IPS DF 4.7 (cell line): ENCODE measurements at regions not wholly inside any gene's neighbourhood (a gene's known extent, or its start where the extent isn't known, plus 50 kb on each side); places are given as distances from the start of the nearest gene placed in this dataset.

Experiments used
- DNase-seq: peaks from one replicate; pipeline ENCODE4 v3.0.0-alpha.2; 2013; ENCODE audit warnings: low spot score; ENCODE audit errors: extremely low read depth

DNA sequence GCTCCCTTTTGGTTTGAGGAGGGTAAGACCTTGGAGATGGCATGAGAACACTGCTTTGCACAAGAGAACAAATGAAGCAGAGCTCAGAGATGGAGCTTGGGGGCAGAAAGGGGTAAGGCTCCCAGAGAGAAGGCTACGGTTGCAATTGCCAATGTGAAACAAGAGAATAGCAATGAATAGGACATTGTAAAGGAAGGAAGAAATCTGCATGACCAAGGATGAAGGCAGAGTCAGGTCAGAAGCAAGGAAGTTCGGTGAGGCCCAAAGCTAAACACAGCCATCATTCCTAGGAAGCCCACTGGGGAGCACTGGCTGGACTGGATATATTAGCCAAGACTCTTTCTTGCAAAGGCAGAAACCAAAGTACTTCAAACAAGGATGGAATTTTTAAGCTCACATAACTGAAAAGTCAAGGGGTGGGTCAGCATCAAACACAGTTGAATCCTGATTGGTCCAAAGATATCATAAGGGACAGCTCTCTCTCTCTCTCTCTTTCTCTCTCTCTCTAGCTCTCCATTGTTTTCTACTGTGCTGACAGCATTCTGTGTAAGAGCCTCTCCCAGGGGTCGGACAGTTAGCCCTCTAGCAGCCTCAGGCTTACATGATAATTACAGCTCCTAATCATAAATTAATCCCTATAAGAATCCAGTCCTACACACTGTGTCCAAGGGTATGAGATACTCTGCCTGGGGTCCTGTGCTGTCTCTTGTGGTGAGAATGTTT lies 484.3 kb downstream of the SOX6 start:
- DNase-seq: no peak

DNA sequence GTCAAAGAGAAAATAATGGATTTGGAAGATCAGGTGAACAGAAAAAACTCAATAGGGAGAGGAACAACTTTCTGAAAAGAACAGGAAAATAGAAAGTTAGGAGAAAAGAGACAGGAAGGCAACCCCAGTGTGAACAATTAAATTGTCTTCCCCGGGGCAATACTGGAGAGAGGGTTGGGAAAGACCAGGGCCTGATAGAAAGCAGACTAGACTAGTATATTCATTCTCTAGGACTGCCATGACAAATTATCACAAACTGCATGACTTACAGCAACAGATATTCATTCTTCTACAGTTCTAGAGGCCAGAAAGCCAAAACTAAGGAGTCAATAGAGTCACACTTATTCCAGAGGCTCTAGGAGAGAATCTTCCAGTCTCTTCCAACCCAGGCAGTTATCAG lies 482.8 kb downstream of the SOX6 start:
- no peak for DNase-seq

DNA sequence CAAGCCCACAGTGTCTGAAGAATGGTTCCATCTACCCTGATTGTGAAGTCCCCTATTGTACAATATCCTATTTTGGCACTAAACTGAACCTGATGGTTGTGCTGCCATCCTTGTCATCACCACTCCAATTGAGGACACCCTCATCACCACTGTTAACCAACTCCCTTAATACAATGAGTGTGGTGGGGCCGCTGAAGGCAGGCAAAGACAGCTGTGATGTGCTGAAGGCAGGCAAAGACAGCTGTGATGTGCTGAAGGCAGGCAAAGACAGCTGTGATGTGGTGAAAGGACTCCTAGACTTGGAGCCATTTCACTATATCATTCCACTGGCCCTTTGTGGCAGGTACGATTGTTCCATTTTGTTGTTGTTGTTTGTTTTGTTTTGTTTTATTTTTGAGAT lies 481.6 kb downstream of the SOX6 start:
- no peak for DNase-seq

DNA sequence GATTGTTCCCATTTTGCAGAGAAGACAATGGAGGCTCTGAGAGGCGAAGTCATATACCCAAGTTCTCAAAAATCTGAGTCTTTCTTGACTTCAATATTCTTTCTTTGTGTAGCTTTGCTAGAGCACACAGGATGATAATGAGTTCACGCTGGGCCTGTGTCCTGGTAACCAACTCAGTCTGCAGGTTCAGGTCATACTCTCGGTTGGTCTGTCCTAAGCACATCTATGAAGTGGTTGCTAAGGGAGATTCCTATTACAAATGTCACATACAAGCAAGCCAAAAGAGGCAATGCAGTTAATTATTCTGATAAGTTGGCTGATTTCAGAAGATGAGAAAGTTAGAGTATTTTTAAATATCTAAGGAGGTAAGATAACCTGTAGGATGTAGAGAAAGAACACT lies 481.0 kb downstream of the SOX6 start:
- no peak for DNase-seq

DNA sequence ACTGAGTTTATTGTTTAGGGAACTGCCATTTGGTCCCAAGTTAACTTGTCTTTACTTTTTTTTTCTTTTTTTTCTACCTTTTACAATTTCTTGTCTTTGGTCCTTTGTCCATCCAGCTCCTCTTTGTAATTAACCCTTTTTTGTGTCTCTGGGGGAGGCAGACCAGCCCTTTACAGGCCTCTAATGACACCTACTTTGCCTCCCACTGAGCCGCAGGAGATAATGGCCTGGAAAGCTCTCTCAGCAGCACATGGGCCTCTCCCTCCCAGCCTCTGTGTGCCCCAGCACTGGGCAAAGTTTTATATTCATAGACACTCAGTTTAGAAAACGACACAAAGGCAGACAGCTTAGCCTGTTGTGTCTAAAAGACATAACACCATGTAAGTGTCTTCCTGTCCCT lies 480.4 kb downstream of the SOX6 start:
- no peak for DNase-seq

DNA sequence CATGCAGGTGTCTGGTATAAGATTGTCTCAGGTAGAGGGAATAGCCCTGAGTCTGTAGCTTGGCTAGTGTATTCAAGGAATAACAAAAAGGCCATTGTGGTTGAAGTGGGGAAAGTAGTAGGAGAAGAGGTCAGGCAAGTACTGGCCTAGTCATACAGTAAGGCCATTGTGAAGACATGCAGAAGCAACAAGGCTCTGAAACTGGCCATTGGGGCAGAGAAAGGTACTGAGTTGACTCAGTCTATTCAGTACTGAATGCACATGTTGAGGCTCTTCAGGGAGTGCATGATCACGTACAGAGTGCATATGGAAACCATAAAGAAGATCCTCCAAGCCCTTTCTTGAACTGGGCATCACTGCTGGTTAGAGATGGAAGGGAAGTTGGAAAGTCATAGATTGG lies 477.6 kb downstream of the SOX6 start:
- DNase-seq: no peak

DNA sequence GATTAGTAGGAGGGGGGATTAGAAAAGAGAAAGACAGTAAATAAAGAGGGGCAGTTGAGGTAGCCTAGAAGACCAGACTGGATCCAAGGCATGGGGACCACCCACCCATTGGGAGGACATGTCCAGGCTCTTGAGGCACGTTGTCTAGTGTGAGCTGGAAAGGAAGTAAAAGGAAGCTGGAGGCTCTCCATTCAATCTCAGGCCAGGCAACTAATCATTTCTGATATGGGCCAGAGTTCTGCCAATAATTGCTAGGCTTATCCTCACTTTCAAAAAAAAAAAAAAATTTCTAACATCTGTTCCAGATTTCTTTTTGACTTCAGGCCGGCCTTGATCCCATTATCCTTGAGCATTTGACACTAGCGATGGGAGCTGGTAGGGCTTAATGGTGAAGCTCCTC lies 476.1 kb downstream of the SOX6 start:
- DNase-seq: no peak

DNA sequence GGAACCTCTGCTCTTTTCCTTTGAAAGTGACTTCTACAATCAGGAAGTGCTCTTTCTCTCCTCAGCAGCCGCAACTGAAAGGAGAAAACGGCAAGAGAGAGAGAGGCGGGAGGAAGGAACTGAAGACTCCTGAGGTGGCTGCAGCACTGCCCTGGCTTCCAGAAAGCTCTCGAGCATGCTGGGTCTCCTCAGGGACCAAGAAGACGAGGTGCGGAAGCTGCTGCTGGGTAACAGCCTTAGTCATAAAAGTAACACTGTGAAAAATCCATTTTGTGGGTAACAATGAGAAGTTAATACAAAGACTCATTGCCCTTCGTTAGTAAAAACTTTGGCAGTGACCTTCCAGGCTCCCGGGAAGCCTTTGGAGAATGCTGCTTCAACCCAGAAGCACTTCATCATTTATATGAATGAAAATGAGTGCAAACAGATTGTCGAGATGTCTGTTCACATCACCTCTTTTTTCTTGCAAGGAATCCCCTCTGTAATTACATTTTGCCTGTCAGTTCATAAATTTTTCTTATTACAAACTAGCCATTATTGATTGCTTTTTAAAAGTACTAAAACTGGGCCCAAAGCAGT lies 473.4 kb downstream of the SOX6 start:
- DNase-seq: no peak

DNA sequence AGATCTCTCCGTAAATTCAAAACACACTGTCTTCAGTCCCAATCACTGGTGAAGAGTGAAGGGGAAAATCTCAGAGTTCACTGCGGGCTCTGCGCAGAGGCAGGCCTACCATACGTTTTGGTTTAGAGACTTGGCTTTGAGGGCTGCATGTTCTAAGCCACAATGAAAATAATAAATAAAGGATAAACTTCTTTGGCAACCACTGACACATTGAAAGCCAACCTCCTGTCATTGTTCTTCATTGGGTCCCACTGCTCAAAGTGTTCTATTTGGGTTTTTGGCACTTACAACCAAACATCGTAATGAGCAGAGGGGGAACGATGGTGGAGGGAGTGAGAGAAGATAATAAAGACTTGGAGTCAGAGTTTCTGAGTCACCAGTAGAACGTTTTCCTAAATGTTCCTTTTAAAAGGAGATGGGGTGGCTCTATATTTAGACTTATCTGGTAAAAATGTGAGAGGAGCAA lies 472.9 kb downstream of the SOX6 start:
- DNase-seq: no peak

DNA sequence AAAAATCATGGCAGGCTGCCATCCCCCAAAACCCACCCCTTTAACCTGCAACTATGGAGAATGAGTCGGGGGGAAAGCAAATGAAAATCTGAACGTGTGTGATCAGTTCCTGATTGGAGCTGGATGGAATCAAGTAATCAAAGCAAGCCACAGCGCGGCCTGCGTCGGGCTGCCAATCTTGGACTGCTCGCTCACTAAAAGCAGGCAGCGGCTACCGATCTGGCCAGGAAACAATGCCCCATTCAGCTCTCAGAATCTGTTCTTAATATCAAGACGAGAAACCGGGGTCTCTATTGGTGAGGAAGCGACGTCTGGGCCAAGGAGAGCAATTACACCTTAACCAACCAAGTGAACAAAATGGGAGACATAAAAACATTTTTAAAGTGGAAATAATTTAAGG lies 472.2 kb downstream of the SOX6 start:
- DNase-seq: no peak

DNA sequence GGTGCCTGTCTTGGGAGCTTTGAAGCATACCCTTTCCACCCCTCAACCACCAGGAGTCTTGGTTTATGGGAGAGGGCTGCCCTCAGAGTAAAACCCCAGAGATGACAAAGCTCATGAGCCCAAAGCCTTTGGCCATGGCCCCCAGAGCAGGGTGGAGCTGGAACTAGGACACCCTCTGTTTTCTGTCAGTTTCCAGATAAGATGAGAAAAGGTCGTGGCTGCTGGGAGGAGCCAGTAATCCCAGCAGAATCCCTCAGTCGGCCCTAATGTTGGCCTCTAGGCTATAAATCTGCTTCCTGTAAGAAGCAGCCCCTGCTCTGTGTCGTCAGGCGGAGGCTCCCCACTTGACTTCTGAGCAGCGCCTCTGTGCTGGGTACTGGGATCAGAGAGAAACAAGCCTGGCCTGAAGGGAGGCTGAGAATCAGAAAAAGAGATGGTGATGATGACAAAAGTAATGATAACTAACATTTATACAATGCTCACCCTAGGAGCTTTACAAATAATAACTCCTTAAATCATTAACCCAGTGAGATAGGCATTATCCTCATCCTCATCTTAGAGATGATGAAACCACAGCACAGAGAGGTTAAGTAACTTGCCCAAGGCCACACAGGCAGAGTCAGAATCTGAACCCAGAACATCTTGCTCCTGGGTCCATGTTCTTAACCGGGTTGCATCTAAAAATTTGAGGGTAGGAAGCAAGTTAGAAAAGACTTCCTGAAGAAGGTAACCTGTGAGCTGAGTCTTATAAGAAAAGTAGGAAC lies 471.4 kb downstream of the SOX6 start:
- DNase-seq: no peak

DNA sequence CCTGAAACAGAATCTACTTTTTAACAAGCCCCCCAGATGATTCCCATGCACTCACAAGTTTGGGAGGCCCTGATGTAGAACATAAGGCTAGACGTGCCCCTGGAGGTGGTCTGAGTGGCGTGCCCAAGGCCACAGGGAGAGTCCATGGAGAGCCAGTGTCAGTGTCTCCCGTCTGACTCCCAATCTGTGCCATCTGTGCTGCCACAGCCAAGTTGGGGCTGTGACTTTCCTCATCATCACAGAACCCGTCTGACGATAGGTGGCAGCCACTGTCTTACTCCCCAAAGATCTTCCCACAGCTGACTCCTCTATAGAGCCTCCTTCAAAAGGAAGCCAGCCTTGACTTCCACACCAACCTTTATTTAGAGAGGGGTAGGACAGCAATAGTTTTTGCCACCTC lies 470.5 kb downstream of the SOX6 start:
- no peak for DNase-seq

DNA sequence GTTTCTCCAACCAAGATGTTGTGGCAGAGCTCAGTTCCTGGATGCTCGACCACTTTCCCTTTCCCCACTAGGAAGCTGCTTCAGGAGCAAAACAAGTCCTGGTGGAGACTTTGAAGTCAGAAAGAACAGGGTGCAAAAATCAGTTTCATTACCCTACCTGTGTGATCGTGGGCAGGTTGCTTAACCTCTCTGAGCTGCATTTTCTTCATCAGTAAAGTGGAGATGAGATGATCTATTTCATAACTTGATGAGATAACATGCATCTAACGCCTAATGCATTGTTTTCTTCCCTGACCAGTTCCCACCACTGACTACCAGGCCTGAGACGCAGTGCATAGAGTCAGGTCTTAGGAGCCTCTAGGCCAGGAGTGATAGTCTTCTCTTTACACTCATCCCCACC lies 470.0 kb downstream of the SOX6 start:
- no peak for DNase-seq

DNA sequence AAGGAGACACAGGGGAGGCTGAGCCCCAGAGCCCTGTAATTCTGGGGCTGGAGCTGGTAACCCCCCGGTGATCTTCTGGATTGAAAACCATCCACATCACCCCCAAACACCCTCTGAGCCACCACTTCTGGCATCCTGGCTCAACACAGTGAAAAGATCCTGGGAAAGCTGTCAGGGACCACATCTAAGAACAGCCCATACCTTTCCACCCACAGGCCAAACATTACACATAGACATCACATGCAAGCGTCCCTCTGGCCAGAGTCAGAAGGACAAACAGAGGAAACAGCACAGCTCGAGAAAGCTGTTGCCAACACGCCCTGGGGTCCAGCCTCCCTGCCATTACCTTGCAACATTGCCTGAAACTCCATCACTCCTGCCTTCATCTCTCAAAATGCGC lies 469.5 kb downstream of the SOX6 start:
- no peak for DNase-seq

DNA sequence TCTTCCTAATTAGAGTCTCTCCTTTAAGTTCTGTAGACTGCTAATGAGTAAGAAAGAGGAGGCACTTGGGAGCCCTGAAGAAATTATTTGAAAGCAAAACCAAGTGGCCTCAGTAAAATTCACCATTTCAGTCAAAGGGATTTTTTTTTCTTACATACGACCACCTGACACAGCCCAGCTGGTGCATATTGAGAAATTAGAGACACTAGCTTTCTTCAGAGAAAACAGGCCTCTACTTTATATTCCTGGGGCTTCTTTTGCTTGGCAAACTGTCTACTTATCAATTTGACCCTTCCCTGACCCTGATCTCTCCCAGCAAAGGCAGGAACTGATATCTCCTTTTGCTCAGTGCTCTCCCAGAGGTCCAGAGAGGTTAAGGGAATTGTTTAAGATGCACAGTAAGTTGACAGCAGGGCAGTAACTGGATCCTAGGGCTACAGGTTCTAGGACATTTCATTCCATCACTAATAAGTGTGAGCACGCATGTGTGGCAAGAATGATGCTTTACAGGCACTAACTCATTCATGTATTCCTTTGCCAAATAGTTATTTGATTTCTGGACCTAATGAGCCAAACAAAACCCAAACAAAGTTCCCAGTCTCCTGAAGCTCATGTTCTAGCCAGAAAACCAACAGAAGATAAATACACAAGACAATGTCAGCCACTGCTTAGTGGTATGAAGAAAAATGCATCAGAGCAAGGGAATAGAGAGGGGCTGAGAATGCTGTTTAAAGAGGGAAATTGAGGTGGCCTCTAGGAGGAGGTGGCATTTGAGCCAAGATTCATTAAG lies 467.6 kb downstream of the SOX6 start:
- DNase-seq: no peak

DNA sequence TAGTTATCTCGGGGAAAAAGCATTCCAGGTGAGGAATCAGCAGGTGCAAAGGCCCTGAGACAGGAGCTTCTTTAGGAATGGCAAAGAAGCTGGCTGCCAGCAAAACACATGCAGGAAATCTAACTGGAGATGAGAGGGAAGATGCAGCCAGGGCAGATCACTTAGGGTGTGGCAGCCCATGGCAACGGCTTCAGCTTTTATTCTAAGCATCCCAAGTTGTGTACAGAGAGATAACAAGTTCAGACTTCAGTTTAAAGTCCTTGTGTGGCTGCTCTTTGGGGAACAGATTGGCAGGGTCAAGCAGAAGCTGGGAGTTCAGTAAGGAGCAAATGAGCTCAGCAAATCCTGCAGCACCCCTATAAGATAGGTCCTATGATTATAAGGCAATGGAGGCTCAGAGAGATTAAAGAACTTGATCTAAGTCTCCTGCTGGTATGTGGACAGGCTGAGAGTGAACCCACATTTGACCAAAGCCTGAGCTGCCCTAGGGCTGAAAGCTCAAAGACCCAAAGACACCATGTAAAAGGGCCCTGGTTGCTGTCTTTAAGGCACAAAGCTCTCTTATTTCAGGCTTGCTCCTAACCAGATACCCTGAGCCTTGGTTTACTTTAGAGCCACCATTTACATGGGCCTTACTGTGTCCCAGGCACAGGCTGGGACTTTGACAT lies 466.8 kb downstream of the SOX6 start:
- no peak for DNase-seq

DNA sequence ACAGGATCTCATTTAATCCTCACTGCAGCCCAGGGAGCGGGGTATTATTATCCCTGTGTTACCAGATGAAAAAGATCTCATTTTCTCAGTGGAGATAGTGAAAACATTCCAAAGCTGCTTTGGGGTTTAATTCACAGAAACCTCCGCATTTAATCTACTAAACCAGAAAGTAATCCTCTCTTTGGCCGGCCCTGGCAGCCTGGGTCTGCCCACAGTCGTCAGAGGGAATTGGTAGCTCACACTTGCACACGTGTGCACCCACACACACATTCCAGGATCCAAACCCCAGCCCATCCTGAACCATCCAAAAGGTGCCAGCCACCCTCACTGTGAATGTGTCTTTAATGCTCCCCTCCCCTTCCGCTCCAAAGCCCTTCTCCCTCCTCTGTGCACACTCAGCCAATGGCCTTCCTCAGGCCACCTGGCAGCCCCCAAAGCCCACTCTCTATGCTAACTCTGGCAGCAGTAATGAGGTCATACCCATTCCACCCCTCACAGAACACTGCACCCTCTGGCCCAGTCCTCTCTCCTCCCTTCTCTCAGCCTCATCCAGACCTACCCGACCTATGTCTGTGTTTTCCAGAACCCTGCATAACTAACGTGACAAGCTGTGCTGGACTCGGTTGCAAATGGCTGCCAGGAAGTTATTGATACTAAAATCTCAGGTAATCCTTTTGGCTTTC lies 466.2 kb downstream of the SOX6 start:
- DNase-seq: no peak

DNA sequence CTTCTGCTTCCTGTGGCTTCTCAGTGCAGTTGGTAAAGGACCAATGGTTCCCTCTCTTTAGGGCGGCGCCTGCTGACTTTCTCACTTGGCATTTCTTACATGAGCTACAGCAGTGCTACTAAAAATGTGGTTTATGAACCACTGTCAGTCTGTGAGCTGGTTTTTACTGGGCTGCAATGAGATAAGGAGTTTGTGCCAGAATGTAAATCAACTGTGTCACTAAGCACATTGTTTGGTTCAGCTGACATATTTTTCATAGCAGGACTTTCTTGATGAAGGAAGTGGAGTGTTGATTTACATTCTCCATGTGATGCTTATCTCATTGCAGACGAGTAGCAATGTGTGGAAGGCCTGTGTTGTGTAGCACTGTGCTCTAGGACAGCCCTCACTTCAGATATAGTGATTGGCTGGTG lies 463.3 kb downstream of the SOX6 start:
- no peak for DNase-seq

DNA sequence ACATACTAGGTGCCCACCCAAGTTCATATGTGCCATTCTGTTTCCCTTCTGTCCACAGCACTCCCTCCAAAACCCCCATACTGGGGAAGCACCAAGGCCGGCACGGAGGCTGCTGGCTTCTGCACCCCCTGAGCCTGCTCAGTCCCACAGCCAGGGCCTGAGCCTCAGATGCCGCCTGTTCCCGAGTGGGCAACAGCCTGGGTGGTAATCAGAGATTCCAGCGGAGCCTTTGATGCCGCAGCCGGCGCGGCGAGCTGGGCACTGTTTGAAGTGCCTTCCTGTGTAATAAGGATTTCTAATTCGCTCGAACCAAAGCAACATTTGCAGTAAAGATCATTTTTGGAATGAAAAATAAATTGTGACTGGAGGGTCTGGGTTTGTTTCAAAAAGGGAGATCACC lies 460.3 kb downstream of the SOX6 start:
- DNase-seq: no peak

DNA sequence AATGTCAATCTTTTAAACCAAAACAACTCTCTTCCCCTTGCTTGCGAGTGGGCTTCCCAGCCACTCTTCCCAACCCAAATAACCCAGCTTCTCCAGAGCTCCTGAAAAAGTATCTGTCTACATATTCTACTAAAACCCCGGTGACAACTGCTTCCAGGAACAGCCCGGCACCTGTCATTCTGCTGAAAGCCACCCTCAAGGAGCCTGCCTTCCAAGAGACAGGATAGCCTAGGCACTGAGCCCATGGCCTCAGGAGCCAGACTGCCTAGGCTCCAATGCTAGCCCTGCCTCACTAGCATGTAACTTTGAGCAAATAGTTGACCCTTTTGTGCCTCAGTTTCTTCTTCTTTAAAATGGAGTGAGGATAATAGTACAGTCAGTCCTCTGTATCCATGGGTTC lies 459.8 kb downstream of the SOX6 start:
- no peak for DNase-seq
